22Rv1 (cell line): ENCODE measurements at regions not wholly inside any gene's neighbourhood (a gene's known extent, or its start where the extent isn't known, plus 50 kb on each side); places are given as distances from the start of the nearest gene placed in this dataset.

Source experiments
- ZFX ChIP-seq: fragments of 450-650 bp; IDR thresholded peaks from 2 replicates; pipeline ENCODE4 v1.6.1; 2017; ENCODE audit warnings: antibody characterized with exemption, borderline replicate concordance
- TF ChIP-seq, protein P1 (sequence below): fragments of 450-650 bp; IDR thresholded peaks from 2 replicates; pipeline ENCODE4 v1.5.1; 2017; ENCODE audit warnings: mild to moderate bottlenecking

DNA sequence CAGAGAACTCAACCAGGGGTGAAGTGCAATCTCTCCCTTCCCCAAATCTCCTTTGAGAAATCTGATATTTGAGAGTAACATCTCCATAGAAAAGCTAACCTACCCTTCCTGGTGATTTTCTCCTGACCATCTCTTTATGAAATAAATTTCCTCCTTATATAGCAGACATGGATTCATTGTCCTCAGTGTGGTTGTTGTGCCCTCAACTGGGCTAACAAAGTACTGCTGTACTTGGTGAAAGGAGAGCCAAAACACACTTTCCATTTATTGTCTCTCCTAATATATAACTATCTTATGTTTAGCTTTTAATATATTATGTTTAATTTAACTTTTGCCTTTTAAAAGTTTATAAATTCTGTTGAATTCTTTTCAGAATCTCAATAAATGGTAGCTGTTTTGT is 65.1 kb upstream of the SLCO1B1 start:
- TF ChIP-seq, protein P1, sequence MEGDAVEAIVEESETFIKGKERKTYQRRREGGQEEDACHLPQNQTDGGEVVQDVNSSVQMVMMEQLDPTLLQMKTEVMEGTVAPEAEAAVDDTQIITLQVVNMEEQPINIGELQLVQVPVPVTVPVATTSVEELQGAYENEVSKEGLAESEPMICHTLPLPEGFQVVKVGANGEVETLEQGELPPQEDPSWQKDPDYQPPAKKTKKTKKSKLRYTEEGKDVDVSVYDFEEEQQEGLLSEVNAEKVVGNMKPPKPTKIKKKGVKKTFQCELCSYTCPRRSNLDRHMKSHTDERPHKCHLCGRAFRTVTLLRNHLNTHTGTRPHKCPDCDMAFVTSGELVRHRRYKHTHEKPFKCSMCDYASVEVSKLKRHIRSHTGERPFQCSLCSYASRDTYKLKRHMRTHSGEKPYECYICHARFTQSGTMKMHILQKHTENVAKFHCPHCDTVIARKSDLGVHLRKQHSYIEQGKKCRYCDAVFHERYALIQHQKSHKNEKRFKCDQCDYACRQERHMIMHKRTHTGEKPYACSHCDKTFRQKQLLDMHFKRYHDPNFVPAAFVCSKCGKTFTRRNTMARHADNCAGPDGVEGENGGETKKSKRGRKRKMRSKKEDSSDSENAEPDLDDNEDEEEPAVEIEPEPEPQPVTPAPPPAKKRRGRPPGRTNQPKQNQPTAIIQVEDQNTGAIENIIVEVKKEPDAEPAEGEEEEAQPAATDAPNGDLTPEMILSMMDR = peak; percentile 78
- TF ChIP-seq ZFX = no peak
